HUES64 (cell line): ENCODE measurements at regions not wholly inside any gene's neighbourhood (a gene's known extent, or its start where the extent isn't known, plus 50 kb on each side); places are given as distances from the start of the nearest gene placed in this dataset.
"Not testable (repeated sequence)": the region's sequence is repeated elsewhere in the genome, so short reads cannot be mapped to it uniquely, and the experiment has no call there.

Experiments
- H3K27ac ChIP-seq: 2 replicates; pipeline ENCODE4 v1.7.0; 2013; ENCODE audit warnings: low read depth, low read length, inconsistent platforms
- H3K27me3 ChIP-seq: 2 replicates; pipeline ENCODE4 v1.6.1; 2013; ENCODE audit warnings: mild to moderate bottlenecking, low read length; ENCODE audit not compliant: insufficient read depth
- H3K36me3 ChIP-seq: 2 replicates; pipeline ENCODE4 v1.6.1; 2013; ENCODE audit warnings: mild to moderate bottlenecking, low read length; ENCODE audit not compliant: insufficient read depth
- H3K4me1 ChIP-seq: 2 replicates; pipeline ENCODE4 v1.6.1; 2013; ENCODE audit warnings: mild to moderate bottlenecking, low read length, moderate library complexity; ENCODE audit not compliant: insufficient read depth
- H3K4me3 ChIP-seq: 2 replicates; pipeline ENCODE4 v1.5.1; 2013; ENCODE audit warnings: mild to moderate bottlenecking, low read length, moderate library complexity
- H3K9ac ChIP-seq: 2 replicates; pipeline ENCODE4 v1.6.1; 2013; ENCODE audit warnings: mild to moderate bottlenecking, low read depth, low read length
- H3K9me3 ChIP-seq: 2 replicates; pipeline ENCODE4 v1.6.1; 2013; ENCODE audit warnings: low read depth, low read length; ENCODE audit not compliant: insufficient read depth
- WGBS: fragments of 150-250, 120-280 bp; methylation state at CpG from one replicate; pipeline ENCODE4 v1.1.7; 2013; ENCODE audit warnings: missing lambda C conversion rate; 5-methylcytosine and 5-hydroxymethylcytosine counted together

DNA sequence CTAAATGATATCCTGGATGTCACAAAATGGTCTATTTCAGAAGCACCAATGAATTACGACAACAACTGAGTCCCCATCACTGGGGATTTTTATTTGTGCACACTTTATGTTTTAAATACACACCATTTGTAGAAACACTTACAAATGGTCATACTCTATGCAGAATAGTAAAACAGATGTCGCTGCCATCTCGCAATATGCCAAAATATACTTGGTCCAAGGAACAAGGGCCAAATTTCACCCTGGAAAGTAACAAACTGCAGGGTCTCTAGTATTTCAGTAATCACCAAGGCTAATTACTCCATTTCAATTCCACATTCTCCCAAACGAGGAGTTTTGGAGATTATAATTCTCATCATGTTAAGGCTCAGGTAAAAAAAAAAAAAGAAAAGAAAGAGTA is 215.2 kb downstream of the LMBRD1 start:
- 94% methylated on average over 3 of the region's 4 CpGs for WGBS
- Histone ChIP-seq H3K27ac (no peak overlapping the region), H3K4me3 (no peak overlapping the region), H3K4me1 (no peaks in the 10 kb centered on the region), H3K9me3 (no peaks in the 10 kb centered on the region), H3K36me3 (no peaks in the 10 kb centered on the region), H3K9ac (no peak overlapping the region), H3K27me3 (no peaks in the 10 kb centered on the region)

- Histone ChIP-seq H3K36me3 (no peaks in the 10 kb centered on the region), H3K9me3 (no peaks in the 10 kb centered on the region), H3K27ac (no peak overlapping the region), H3K27me3 (no peaks in the 10 kb centered on the region), H3K9ac (no peak overlapping the region), H3K4me1 (no peaks in the 10 kb centered on the region), H3K4me3 (no peak overlapping the region)
Observed at GRCh38 chr6:69580706-69581105, 216.1 kb downstream of the LMBRD1 start.

GRCh38 chr6:69578361-69578890 is 218.4 kb downstream of the LMBRD1 start:
- H3K27me3 ChIP-seq, result no peaks in the 10 kb centered on the region
- H3K27ac ChIP-seq, result no peak overlapping the region
- H3K9ac ChIP-seq, result no peak overlapping the region
- WGBS, result 75% methylated on average over 2 of the region's 3 CpGs
- no peaks in the 10 kb centered on the region for H3K4me1 ChIP-seq
- H3K36me3 ChIP-seq, result no peaks in the 10 kb centered on the region
- H3K4me3 ChIP-seq, result no peak overlapping the region
- no peaks in the 10 kb centered on the region for H3K9me3 ChIP-seq

DNA sequence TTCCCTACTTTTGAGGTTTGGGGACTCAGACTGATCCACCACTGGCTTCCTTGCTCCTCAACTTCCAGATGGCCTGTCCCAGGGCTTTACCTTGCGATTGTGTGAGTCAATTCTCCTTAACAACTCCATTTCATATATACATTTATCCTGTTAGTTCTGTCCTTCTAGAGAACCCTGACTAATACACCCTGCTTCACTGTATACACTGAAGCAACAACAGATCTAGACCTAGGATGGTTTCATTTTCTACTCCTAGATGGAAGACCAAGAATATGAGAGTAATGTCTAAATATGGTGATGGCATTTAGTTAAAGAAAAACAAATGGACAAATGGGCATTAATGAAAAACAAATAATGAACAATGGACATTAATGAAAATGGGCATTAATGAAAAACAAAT is 225.6 kb downstream of the LMBRD1 start:
- no peak overlapping the region for H3K4me3 ChIP-seq
- no peak overlapping the region for H3K9ac ChIP-seq
- H3K27me3 ChIP-seq, result no peaks in the 10 kb centered on the region
- no peaks in the 10 kb centered on the region for H3K36me3 ChIP-seq
- H3K4me1 ChIP-seq, result no peaks in the 10 kb centered on the region
- WGBS, result 90% methylated on average over 1 of the region's 1 CpG
- H3K9me3 ChIP-seq, result peaks cover 5% of the 10 kb centered on the region; the same call in 1 of the 2 replicates
- no peak overlapping the region for H3K27ac ChIP-seq

DNA sequence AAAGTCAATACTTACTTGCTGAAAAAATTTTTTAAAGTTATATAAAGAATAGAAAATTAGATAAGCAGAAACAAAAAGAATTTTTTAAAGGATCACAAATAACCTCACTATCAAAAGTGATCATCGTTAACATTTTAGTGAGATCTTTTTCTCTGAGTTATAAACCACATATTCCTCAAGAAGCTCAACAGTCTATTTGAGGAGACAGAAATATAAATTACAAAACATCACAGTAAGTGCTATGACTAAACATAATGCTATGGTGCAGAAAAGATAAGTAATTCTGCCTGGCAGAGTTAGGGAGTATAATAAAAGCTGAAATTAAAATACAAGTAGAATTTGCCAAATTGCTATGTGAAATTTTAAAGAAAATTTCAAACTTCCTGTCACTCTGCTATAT is 226.7 kb downstream of the LMBRD1 start:
- H3K4me3 ChIP-seq, result no peak overlapping the region
- H3K27me3 ChIP-seq, result no peaks in the 10 kb centered on the region
- H3K36me3 ChIP-seq, result no peaks in the 10 kb centered on the region
- no peak overlapping the region for H3K27ac ChIP-seq
- no peaks in the 10 kb centered on the region for H3K4me1 ChIP-seq
- H3K9me3 ChIP-seq, result peaks cover 5% of the 10 kb centered on the region; the same call in 1 of the 2 replicates
- WGBS, result no CpG with 5 or more reads among the region's 1 CpG
- no peak overlapping the region for H3K9ac ChIP-seq

- not testable (repeated sequence) for H3K9me3 ChIP-seq, H3K27ac ChIP-seq, H3K36me3 ChIP-seq, H3K27me3 ChIP-seq, H3K4me3 ChIP-seq, H3K4me1 ChIP-seq, H3K9ac ChIP-seq
- WGBS, result 69% methylated on average over 6 of the region's 6 CpGs
Observed at GRCh38 chr6:69560597-69560996, 236.2 kb downstream of the LMBRD1 start.

DNA sequence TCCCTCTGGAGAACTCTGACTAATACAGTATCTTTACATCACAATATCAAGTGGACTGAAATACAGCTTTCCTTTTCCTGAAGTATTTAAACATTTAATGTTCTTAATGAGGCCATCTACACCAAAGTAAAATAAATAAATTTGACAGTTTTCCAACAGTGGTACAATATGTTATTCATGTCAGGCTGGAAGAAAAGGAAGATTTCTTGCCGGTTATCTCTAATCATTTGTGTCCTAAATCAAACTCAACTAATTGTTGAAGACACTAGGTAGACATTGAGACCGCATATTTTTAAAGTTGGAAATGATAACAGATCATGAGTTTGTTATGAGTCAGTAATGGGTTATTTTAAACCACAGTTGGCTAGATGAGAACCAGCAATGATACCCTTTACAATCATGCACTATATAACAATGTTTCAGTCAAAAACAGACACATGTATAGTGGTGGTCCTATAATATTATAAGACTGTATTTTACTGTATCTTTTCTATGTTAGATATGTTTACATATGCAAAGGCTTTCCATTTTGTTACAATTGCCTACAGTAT is 241.6 kb downstream of the LMBRD1 start:
- no peak overlapping the region for H3K27ac ChIP-seq
- no peaks in the 10 kb centered on the region for H3K36me3 ChIP-seq
- H3K4me1 ChIP-seq, result peaks cover 4% of the 10 kb centered on the region; the same call in 1 of the 2 replicates
- H3K9me3 ChIP-seq, result no peaks in the 10 kb centered on the region
- H3K27me3 ChIP-seq, result no peaks in the 10 kb centered on the region
- 83% methylated on average over 2 of the region's 2 CpGs for WGBS
- H3K9ac ChIP-seq, result no peak overlapping the region
- no peak overlapping the region for H3K4me3 ChIP-seq

DNA sequence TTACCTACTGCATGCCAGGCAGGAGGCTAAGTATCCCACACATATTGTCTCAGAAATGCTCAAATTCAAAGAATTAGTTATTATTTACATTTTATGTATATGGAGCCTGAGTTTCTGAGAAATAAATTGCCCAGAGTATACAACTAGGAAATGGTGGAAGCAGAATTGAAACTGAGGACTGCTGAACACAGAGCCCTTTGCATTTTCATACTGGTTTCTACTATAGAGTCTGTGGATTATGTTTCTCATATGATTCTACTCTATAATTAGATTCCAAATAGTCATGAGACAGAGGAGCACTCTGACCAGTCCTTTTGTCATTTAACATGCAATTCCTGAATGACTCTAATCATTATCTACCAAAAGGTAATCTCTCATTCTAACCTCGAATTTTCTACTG is 254.3 kb downstream of the LMBRD1 start:
- no peak overlapping the region for H3K27ac ChIP-seq
- H3K9ac ChIP-seq, result no peak overlapping the region
- H3K9me3 ChIP-seq, result no peaks in the 10 kb centered on the region
- H3K4me3 ChIP-seq, result no peak overlapping the region
- WGBS, result 75% methylated on average over 1 of the region's 1 CpG
- no peaks in the 10 kb centered on the region for H3K36me3 ChIP-seq
- H3K27me3 ChIP-seq, result no peaks in the 10 kb centered on the region
- H3K4me1 ChIP-seq, result no peaks in the 10 kb centered on the region

GRCh38 chr6:69527921-69528476 is 268.8 kb downstream of the LMBRD1 start:
- no peak overlapping the region for H3K4me3 ChIP-seq
- H3K4me1 ChIP-seq, result no peaks in the 10 kb centered on the region
- no peaks in the 10 kb centered on the region for H3K27me3 ChIP-seq
- H3K9me3 ChIP-seq, result no peaks in the 10 kb centered on the region
- no peak overlapping the region for H3K27ac ChIP-seq
- no peak overlapping the region for H3K9ac ChIP-seq
- no peaks in the 10 kb centered on the region for H3K36me3 ChIP-seq
- WGBS, result 90% methylated on average over 1 of the region's 2 CpGs

GRCh38 chr6:69515480-69515879 is 281.3 kb downstream of the LMBRD1 start:
- H3K36me3 ChIP-seq, H3K9ac ChIP-seq, H3K27me3 ChIP-seq, H3K9me3 ChIP-seq, H3K4me1 ChIP-seq, H3K27ac ChIP-seq: not testable (repeated sequence)
- H3K4me3 ChIP-seq, result peak overlapping the region; percentile 31; the same call in 1 of the 2 replicates
- WGBS, result 58% methylated on average over 2 of the region's 9 CpGs

DNA sequence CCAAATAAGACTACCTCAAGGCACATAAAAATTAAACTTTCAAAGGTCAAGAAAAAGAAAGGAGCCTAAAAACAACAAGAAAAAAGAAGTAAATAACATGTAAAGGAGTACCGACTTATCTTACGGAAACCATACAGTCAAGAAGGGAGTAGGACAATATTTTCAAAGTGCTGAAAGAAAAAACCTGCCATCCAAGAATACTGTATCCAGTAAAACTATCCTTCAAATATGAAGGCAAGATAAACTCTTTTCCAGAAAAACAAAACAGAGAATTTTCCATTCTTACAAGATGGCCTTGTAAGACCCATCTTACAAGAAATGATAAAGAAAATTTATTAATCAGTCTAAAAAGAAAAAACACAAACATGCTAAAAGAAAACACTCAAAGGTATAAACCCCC is 302.2 kb downstream of the LMBRD1 start:
- H3K4me1 ChIP-seq, result no peaks in the 10 kb centered on the region
- WGBS, result 100% methylated on average over 2 of the region's 2 CpGs
- no peak overlapping the region for H3K27ac ChIP-seq
- H3K9ac ChIP-seq, result no peak overlapping the region
- H3K9me3 ChIP-seq, result peaks cover 8% of the 10 kb centered on the region
- no peak overlapping the region for H3K4me3 ChIP-seq
- H3K36me3 ChIP-seq, result no peaks in the 10 kb centered on the region
- no peaks in the 10 kb centered on the region for H3K27me3 ChIP-seq

- H3K27ac ChIP-seq, result no peak overlapping the region
- H3K9ac ChIP-seq, result no peak overlapping the region
- no peaks in the 10 kb centered on the region for H3K36me3 ChIP-seq
- H3K4me3 ChIP-seq, result no peak overlapping the region
- H3K27me3 ChIP-seq, result no peaks in the 10 kb centered on the region
- peaks cover 11% of the 10 kb centered on the region for H3K9me3 ChIP-seq
- H3K4me1 ChIP-seq, result no peaks in the 10 kb centered on the region
Observed at GRCh38 chr6:69489970-69490369, 306.8 kb downstream of the LMBRD1 start.
